Gastrocnemius medialis (tissue), 4 donors: ENCODE measurements at regions not wholly inside any gene's neighbourhood (a gene's known extent, or its start where the extent isn't known, plus 50 kb on each side); places are given as distances from the start of the nearest gene placed in this dataset.

Source experiments
- CTCF ChIP-seq, 5 experiments: fragments of 450-650 bp in 3 of 5; fragments of 200-600 bp in 2 of 5; sonication (generic) in 2 of 5; IDR thresholded peaks in 4 of 5; conservative IDR thresholded peaks in 1 of 5; 1 replicate in 4 of 5; 2 replicates in 1 of 5; pipeline ENCODE4 v1.5.1; 2016 to 2019; ENCODE audit warnings: antibody characterized with exemption in 5 of 5, mild to moderate bottlenecking in 3 of 5, moderate library complexity in 3 of 5
- POLR2A ChIP-seq, 2 donors: fragments of 450-650 bp; IDR thresholded peaks; one replicate each; pipeline ENCODE4 v1.6.1; 2017; ENCODE audit warnings: antibody characterized with exemption in 2 of 2, mild to moderate bottlenecking in 2 of 2, moderate library complexity in 2 of 2

- TF ChIP-seq CTCF (IDR thresholded peaks at IDR 0.05 in 4 of 5, conservative IDR thresholded peaks at IDR 0.05 in 1 of 5) (peak in 1 of 5 experiments; percentile 15), POLR2A (IDR thresholded peaks at IDR 0.05) (no peak)
These were observed 177.9 kb downstream of the CYRIA start for GRCh38 chr2:16487686-16488085.
